ENCODE measurements at regions not wholly inside any gene's neighbourhood (a gene's known extent, or its start where the extent isn't known, plus 50 kb on each side); places are given as distances from the start of the nearest gene placed in this dataset.

- no peaks in the 10 kb centered on the region for H3K4me1 ChIP-seq (ENCODE audit: insufficient read depth, insufficient read length)
- DNase-seq (ENCODE audit: low read depth, low spot score) = no peak
- TF ChIP-seq YY1 (IDR thresholded peaks at IDR 0.05; ENCODE audit: insufficient read depth, insufficient read length) (no peak), ZNF274 (IDR thresholded peaks at IDR 0.05; ENCODE audit: low read depth, low read length) (no peak), SUZ12 (IDR thresholded peaks at IDR 0.05; ENCODE audit: extremely low read depth, insufficient read depth, insufficient read length) (no peak)
- H3K27me3 ChIP-seq (ENCODE audit: insufficient read depth, insufficient read length) = no peaks in the 10 kb centered on the region
- H3K9ac ChIP-seq (ENCODE audit: insufficient read length, low read depth) = no peak overlapping the region
- H3K9me3 ChIP-seq (ENCODE audit: insufficient read depth, low read length) = peaks cover 10% of the 10 kb centered on the region; the same call in 1 of the 2 replicates
- no peak overlapping the region for H3K4me3 ChIP-seq (ENCODE audit: insufficient read length, low read depth)
- H3K36me3 ChIP-seq (ENCODE audit: insufficient read depth, insufficient read length, low read length) = no peaks in the 10 kb centered on the region
These were observed 228.7 kb downstream of the COG6 start for GRCh38 chr13:39884166-39884565.

- H3K27me3 ChIP-seq (ENCODE audit: insufficient read depth, insufficient read length) = no peaks in the 10 kb centered on the region
- no peak for TF ChIP-seq ZNF274 (IDR thresholded peaks at IDR 0.05; ENCODE audit: low read depth, low read length)
- TF ChIP-seq SUZ12 (IDR thresholded peaks at IDR 0.05; ENCODE audit: extremely low read depth, insufficient read depth, insufficient read length) = no peak
- TF ChIP-seq YY1 (IDR thresholded peaks at IDR 0.05; ENCODE audit: insufficient read depth, insufficient read length) = no peak
- H3K4me3 ChIP-seq (ENCODE audit: insufficient read length, low read depth) = no peak overlapping the region
- H3K9me3 ChIP-seq (ENCODE audit: insufficient read depth, low read length) = peaks cover 10% of the 10 kb centered on the region; the same call in 1 of the 2 replicates
- no peak overlapping the region for H3K9ac ChIP-seq (ENCODE audit: insufficient read length, low read depth)
- H3K36me3 ChIP-seq (ENCODE audit: insufficient read depth, insufficient read length, low read length) = no peaks in the 10 kb centered on the region
- no peak for DNase-seq (ENCODE audit: low read depth, low spot score)
- no peaks in the 10 kb centered on the region for H3K4me1 ChIP-seq (ENCODE audit: insufficient read depth, insufficient read length)
These were observed 230.9 kb downstream of the COG6 start for GRCh38 chr13:39886336-39886735.

DNA sequence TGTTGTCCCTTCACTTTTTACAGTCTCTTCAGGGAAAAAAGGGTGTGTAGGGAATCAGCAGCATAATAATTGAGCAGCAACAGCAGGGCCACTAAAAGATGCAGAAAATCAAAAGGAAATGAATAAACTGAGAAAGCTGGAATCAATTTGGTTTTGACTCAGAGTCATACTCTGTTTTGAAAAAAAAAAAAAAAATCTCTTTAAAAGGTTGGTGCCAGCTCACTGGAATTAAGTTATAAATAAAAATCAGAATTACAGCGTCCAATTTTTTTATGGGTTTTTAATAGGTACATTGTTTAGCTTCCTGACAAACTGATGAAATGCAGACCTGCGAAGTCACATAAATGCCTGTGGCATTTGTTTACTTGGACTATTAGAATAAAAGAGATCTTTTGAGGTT lies 231.9 kb downstream of the COG6 start:
- Histone ChIP-seq H3K27me3 (ENCODE audit: insufficient read depth, insufficient read length) (no peaks in the 10 kb centered on the region), H3K9me3 (ENCODE audit: insufficient read depth, low read length) (peaks cover 10% of the 10 kb centered on the region; the same call in 1 of the 2 replicates), H3K9ac (ENCODE audit: insufficient read length, low read depth) (no peak overlapping the region), H3K4me1 (ENCODE audit: insufficient read depth, insufficient read length) (no peaks in the 10 kb centered on the region), H3K4me3 (ENCODE audit: insufficient read length, low read depth) (no peak overlapping the region), H3K36me3 (ENCODE audit: insufficient read depth, insufficient read length, low read length) (no peaks in the 10 kb centered on the region)
- DNase-seq (ENCODE audit: low read depth, low spot score) = no peak
- TF ChIP-seq YY1 (IDR thresholded peaks at IDR 0.05; ENCODE audit: insufficient read depth, insufficient read length) = no peak
- TF ChIP-seq SUZ12 (IDR thresholded peaks at IDR 0.05; ENCODE audit: extremely low read depth, insufficient read depth, insufficient read length) = no peak
- TF ChIP-seq ZNF274 (IDR thresholded peaks at IDR 0.05; ENCODE audit: low read depth, low read length) = no peak

DNA sequence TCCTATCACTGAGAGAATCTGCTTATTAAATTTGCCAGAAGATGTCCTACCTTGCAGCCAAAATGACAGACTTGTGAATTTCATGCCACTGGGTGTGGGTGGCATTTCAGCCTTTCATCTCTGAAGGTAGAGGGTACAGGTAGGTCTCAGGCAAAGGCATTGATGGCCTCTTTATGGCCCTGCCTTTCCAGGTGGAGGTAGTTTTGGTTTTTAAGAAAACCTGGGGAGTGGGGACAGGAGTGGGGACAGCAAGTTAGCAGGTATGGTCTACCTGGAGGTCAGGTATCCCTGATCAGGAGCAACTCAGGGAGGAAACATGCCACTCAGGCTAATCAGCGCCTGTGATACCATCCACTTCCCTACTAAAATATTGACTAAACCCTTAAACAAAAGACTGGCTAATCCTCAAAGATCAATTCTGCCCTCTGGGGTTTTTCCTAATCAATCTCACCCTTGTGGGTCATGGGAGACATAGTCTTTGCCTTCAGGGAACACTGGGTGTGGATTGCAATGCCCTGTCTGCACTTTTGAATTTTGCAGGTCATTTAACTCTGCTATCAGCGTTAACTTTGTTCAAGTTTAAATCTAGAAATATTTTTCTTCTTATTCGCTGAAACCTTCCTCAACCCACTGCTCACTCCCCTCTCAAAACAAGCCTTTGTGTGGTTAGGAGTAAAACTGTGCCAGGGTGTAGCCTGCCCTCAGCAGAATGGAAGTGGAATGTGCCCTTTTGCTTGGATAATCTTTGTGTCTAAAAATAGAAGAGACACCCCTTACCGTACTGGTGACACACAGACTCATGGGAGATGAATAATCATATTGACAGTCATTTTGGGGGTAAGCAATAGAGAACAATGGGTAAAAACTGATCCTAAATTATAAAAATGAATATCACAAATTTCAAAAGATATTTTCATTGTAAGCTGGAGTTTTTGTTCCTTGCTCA lies 233.7 kb downstream of the COG6 start:
- no peak for DNase-seq (ENCODE audit: low read depth, low spot score)
- Histone ChIP-seq H3K27me3 (ENCODE audit: insufficient read depth, insufficient read length) (no peaks in the 10 kb centered on the region), H3K36me3 (ENCODE audit: insufficient read depth, insufficient read length, low read length) (no peaks in the 10 kb centered on the region), H3K4me3 (ENCODE audit: insufficient read length, low read depth) (no peak overlapping the region), H3K9ac (ENCODE audit: insufficient read length, low read depth) (no peak overlapping the region), H3K4me1 (ENCODE audit: insufficient read depth, insufficient read length) (no peaks in the 10 kb centered on the region), H3K9me3 (ENCODE audit: insufficient read depth, low read length) (peaks cover 5% of the 10 kb centered on the region; the same call in 1 of the 2 replicates)
- TF ChIP-seq YY1 (IDR thresholded peaks at IDR 0.05; ENCODE audit: insufficient read depth, insufficient read length) (no peak), ZNF274 (IDR thresholded peaks at IDR 0.05; ENCODE audit: low read depth, low read length) (no peak), SUZ12 (IDR thresholded peaks at IDR 0.05; ENCODE audit: extremely low read depth, insufficient read depth, insufficient read length) (no peak)

- no peak overlapping the region for H3K4me3 ChIP-seq (ENCODE audit: insufficient read length, low read depth)
- TF ChIP-seq YY1 (IDR thresholded peaks at IDR 0.05; ENCODE audit: insufficient read depth, insufficient read length) = no peak
- TF ChIP-seq SUZ12 (IDR thresholded peaks at IDR 0.05; ENCODE audit: extremely low read depth, insufficient read depth, insufficient read length) = no peak
- TF ChIP-seq ZNF274 (IDR thresholded peaks at IDR 0.05; ENCODE audit: low read depth, low read length) = no peak
- DNase-seq (ENCODE audit: low read depth, low spot score) = no peak
- H3K27me3 ChIP-seq (ENCODE audit: insufficient read depth, insufficient read length) = no peaks in the 10 kb centered on the region
- no peaks in the 10 kb centered on the region for H3K4me1 ChIP-seq (ENCODE audit: insufficient read depth, insufficient read length)
- no peaks in the 10 kb centered on the region for H3K36me3 ChIP-seq (ENCODE audit: insufficient read depth, insufficient read length, low read length)
- H3K9me3 ChIP-seq (ENCODE audit: insufficient read depth, low read length) = no peaks in the 10 kb centered on the region
- no peak overlapping the region for H3K9ac ChIP-seq (ENCODE audit: insufficient read length, low read depth)
These were observed 235.1 kb downstream of the COG6 start for GRCh38 chr13:39890537-39890936.

DNA sequence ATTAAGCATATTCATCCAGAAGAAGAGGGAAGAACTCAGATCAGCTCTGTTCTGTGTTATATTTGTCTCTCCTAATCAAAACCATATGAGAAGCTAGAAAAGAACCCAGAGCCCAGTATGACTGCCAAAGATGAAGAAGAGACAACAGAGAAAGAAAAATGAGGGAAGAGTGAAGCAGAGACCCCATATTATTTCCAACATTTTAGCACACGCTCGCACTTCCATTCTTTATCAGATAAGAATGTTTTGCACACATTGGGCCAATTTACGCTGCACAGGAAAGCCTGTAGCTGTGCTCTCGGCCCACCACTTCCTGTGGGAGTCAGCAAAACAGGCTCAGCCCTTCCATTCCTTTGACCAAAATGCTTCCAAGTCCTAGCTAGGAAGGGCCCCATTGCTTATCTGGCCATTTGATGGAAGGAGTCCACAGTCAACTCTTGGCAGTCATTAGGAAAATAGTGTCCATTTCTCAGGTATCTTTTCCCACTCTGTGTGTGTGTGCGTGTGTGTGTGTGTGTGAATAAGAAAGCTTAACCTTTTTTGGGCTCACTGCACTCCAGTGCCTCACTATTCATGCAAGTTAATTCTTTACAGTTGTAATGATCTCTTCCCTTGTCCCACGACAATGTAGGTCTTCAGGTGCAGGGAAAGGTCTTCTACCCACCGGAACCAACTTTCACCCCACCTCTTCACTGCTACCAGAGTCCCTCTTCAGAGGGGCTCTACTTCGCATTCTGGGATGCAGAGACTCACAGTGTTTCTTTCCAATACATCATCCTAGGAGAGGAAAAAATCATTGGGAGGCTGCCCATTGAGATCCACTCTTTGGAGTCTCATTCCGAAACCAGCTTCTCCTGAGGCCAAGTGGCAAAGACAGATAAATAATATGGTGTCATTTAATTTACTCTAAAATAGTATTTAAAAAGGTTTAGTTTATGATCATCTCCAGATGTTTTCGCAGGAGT lies 237.5 kb downstream of the COG6 start:
- no peaks in the 10 kb centered on the region for H3K9me3 ChIP-seq (ENCODE audit: insufficient read depth, low read length)
- no peak for DNase-seq (ENCODE audit: low read depth, low spot score)
- no peak for TF ChIP-seq YY1 (IDR thresholded peaks at IDR 0.05; ENCODE audit: insufficient read depth, insufficient read length)
- no peak for TF ChIP-seq ZNF274 (IDR thresholded peaks at IDR 0.05; ENCODE audit: low read depth, low read length)
- TF ChIP-seq SUZ12 (IDR thresholded peaks at IDR 0.05; ENCODE audit: extremely low read depth, insufficient read depth, insufficient read length) = no peak
- no peaks in the 10 kb centered on the region for H3K36me3 ChIP-seq (ENCODE audit: insufficient read depth, insufficient read length, low read length)
- no peaks in the 10 kb centered on the region for H3K27me3 ChIP-seq (ENCODE audit: insufficient read depth, insufficient read length)
- H3K4me3 ChIP-seq (ENCODE audit: insufficient read length, low read depth) = no peak overlapping the region
- H3K4me1 ChIP-seq (ENCODE audit: insufficient read depth, insufficient read length) = no peaks in the 10 kb centered on the region
- H3K9ac ChIP-seq (ENCODE audit: insufficient read length, low read depth) = no peak overlapping the region
